T-helper 2 cell treated with Interferon-gamma antibody and Interleukin-4, amounts not matched to agents 100 ng/mL and 5 ng/mL, for 36 hours (primary cell): ENCODE measurements at regions not wholly inside any gene's neighbourhood (a gene's known extent, or its start where the extent isn't known, plus 50 kb on each side); places are given as distances from the start of the nearest gene placed in this dataset.

ENCODE experiments used
- intact Hi-C: fragments of 100-400 bp; cut with micrococcal nuclease; formaldehyde crosslinking; loops from one replicate; pipeline ENCODE4 v1.15.1; 2023

DNA sequence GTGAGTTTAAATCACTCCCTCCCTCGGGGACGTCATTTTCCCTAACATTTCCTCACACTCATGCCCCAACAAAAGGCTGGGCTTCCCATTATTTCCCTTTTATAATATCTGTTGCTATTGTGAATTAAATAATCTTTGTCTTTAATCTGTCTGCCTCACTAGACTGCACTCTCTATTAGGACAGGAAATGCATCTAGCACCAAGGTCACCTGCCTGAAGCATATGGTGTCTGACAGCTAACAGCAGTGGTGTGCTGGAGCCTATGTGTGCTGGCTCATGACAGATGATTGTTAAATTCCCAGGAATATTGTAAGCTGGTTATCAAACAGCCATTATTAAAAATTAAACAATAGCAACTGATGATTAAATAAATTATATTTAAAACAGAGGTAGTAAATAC is 237.0 kb upstream of the CEP162 start:
- intact Hi-C loops, result no loop called here

- intact Hi-C loops, result no loop called here
Measured at GRCh38 chr6:84462698-84463097, 235.3 kb upstream of the CEP162 start.

DNA sequence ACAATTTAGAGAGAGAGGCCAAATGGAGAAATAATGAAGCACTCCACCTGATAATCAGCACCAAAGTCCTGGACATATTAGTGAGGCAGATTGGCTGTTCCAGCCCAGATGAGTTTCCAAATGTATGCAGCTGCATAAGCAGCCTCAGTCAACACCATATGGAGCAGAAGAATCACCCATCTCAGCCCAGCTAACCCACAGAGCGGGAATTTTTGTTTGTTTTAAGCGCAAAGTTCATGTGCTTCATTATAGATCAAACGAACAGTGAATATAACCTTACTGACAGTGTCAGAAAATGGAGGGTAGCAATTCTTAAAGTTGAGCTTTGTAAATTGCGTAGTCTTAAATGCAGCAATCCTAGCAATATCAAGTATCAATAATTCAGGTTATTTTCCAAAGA is 234.0 kb upstream of the CEP162 start:
- intact Hi-C loops, result no loop called here

- intact Hi-C loops, result no loop called here
Measured at GRCh38 chr6:84460491-84460890, 233.0 kb upstream of the CEP162 start.

DNA sequence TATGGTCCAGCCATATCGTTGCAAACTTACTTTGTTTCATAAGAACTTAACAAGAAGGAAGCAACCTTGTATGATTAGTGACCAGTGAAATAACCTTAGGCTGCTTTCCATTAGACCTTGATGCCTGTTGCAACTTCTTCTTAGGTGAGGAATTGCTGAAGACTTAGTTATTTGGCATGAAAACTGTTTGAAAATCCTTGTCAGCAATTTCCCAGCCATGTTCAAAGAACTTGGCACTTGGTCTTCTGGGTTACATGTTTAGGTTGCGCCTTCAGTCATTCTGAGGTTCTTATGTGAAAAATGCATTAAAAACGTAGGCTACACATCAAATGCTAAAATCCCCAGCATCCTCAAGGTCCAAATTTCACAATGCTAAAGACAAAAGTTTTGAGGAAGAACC is 232.0 kb upstream of the CEP162 start:
- intact Hi-C loops, result no loop called here

GRCh38 chr6:84458271-84458670 is 230.8 kb upstream of the CEP162 start:
- intact Hi-C loops, result no loop called here

- intact Hi-C loops, result no loop called here
Measured at GRCh38 chr6:84457276-84457675, 229.8 kb upstream of the CEP162 start.

GRCh38 chr6:84456803-84457202 is 229.4 kb upstream of the CEP162 start:
- intact Hi-C loops, result no loop called here

GRCh38 chr6:84455511-84456029 is 228.1 kb upstream of the CEP162 start:
- intact Hi-C loops, result no loop called here

DNA sequence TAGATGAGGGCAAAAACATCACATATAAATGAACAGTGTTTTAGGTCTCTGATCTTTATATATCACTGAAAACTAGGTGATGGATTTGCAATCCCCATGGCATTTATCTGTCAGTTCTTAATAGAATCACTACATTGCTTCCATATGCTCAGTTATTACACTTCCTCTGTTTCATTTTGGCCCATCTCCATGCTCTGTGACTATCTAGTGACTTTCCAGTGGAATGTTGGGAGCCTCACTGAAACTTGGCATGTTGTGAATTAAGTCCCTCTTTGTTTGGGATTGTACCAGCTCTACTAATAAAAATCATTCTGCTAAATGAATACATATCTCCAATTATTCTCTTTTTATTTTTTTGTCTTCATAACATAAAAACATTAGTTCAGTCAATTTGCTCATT is 226.1 kb upstream of the CEP162 start:
- intact Hi-C loops, result no loop called here

GRCh38 chr6:84450018-84450417 is 222.6 kb upstream of the CEP162 start:
- intact Hi-C loops, result no loop called here

DNA sequence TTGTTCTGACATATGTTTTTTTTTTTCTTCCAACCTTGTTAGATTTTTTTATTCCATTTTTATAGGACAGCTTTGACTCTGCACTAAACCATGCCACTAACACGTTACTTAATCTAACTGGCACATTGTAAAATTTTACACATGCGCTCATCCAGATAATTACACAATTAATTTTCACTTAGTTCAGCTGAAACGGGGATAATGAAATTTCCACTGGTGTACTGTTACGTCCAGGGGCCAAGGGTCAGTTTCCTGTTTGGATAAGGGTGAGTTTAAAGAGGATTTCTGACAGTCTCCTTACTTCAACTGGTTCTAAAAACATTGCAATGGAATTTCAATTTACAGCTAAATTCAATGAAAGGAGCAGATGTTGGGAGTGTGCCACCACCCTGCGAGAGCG is 221.8 kb upstream of the CEP162 start:
- intact Hi-C loops, result no loop called here

- intact Hi-C loops, result no loop called here
Measured at GRCh38 chr6:84448331-84448730, 220.9 kb upstream of the CEP162 start.

GRCh38 chr6:84447651-84448050 is 220.2 kb upstream of the CEP162 start:
- intact Hi-C loops, result no loop called here

DNA sequence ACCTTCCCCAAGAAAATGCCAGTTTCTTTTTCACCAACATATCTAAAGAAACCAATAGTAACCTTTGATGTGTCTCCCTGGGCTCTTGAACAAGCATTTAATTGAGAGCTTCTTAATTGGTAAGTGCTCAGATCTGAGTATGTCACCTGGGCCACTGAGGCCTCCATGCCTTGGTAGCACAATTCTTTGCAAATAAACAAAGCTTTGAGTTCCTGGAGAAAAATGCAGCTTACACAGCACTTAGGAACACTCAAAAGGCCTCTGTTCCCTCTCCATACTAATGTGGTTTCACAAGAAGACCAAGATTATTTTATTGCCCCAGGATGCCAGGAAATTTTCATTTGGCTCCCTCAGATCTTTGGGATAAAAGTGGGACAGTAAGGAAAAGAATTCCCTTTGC is 217.6 kb upstream of the CEP162 start:
- intact Hi-C loops, result no loop called here

- intact Hi-C loops, result no loop called here
Measured at GRCh38 chr6:84442208-84442607, 214.8 kb upstream of the CEP162 start.

- intact Hi-C loops, result no loop called here
Measured at GRCh38 chr6:84441456-84441855, 214.0 kb upstream of the CEP162 start.

DNA sequence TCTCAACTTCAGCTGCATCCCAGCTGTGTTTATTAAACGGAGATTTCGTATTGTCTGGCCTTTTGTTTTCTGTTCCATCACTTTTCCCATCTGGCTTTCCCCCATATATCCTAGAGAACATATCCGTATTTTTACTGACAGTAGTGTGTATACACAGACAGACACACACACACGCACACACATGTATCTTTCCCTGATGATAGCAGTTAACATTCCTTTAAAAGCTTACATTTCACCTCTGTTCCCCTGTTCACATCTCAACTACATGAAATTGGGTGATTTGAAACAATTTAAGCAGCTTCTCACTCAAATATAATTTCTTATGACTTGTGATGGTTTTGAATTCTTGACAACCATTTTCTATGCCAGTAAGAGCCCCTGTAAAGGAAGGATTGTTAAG is 207.1 kb upstream of the CEP162 start:
- intact Hi-C loops, result no loop called here

- intact Hi-C loops, result no loop called here
Measured at GRCh38 chr6:84432619-84433018, 205.2 kb upstream of the CEP162 start.

DNA sequence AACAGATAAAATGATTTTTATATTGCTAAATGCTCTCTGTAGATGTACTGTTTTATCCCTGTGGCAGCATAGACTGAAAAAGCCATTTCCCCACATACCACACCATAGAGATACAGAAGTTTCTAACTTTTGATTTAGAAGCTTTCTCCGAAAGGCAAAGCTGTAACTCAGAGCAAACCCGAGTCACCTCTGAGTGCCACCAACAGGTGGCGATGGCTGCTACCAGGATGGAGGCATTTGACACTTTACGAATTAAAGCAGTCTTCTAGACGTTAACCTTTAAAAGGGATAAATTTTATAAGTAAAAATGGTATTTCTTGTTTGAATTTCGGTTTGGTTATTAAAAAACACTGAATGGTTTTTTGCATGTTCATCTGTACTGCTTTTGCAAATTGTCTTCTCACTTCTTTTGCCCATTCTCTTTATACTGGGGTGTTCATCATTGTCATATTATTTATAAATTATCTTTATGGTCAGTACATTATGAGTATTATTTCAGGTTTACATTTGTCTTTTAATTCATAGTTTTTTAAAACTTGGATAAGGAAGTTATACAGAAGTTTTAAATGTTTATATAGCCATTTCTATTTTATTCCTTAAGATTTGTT is 201.0 kb upstream of the CEP162 start:
- intact Hi-C loops, result loop anchor here (5.0 to 10.0 kb wide), 3 partner anchors 259 to 544 kb away; no protein-coding TSS in a partner anchor

- intact Hi-C loops, result loop anchor here (5.0 to 10.0 kb wide), 3 partner anchors 261 to 541 kb away; no protein-coding TSS in a partner anchor
Measured at GRCh38 chr6:84425971-84426705, 198.7 kb upstream of the CEP162 start.

DNA sequence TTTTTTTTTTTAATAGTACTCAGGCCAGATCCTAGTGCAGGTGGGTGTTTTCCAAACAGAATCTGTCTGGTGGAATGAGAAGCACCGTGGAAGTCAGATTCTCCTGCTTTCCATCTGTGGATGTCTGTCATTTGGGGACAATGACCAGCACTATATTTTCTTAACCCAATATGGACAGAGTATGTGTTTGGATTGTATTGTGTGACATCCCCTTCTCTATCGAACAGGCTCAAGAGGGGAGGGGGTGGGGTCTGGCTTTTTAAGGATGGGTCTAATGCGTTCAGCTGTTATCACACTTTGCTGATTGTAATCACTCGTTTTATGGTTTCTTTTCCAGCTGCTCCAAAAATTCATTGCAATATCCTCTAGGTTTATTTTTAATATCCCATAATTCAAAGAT is 197.5 kb upstream of the CEP162 start:
- intact Hi-C loops, result loop anchor here (5.0 to 10.0 kb wide), 3 partner anchors 262 to 540 kb away; no protein-coding TSS in a partner anchor
